Pancreas (tissue), 10 donors: ENCODE measurements at regions not wholly inside any gene's neighbourhood (a gene's known extent, or its start where the extent isn't known, plus 50 kb on each side); places are given as distances from the start of the nearest gene placed in this dataset.

ENCODE experiments used
- ATAC-seq, 4 donors: fragments of 200-7000 bp; cut with Tn5 transposase; one replicate each; pipeline versions ENCODE4 v1.8.0 to v1.9.1; 2020; ENCODE audit warnings: mild to moderate bottlenecking in 4 of 4, moderate library complexity in 4 of 4
- DNase-seq, 6 donors: peaks; one replicate each; pipeline ENCODE4 v3.0.0-alpha.2; 2020
- FAIRE-seq: peaks from 2 replicates; lab custom pipeline; 2012; peaks lifted over from hg19 to GRCh38; lab: Jason Lieb, UNC
- H3K27ac ChIP-seq, 4 donors: fragments of 200-600 bp; sonication (generic); 1 replicate in 3 of 4; 2 replicates in 1 of 4; pipeline versions ENCODE4 v1.5.0 to v1.8.0; 2020
- H3K27me3 ChIP-seq, 4 donors: fragments of 200-600 bp; one replicate each; pipeline ENCODE4 v1.8.0; 2021
- H3K36me3 ChIP-seq, 3 donors: fragments of 200-600 bp; sonication (generic) in 1 of 3; one replicate each; pipeline versions ENCODE4 v1.5.0 to v1.8.0; 2020 to 2021
- H3K4me1 ChIP-seq, 3 donors: fragments of 200-600 bp; one replicate each; pipeline ENCODE4 v1.8.0; 2021
- H3K4me3 ChIP-seq, 4 donors: fragments of 200-600 bp; sonication (generic) in 2 of 4; one replicate each; pipeline versions ENCODE4 v1.5.0 to v1.8.0; 2020 to 2021
- H3K9me3 ChIP-seq, 4 donors: fragments of 200-600 bp; one replicate each; pipeline ENCODE4 v1.8.0; 2021
- WGBS, 2 donors: extraction: QIAGEN DNeasy Blood & Tissue Kit; methylation state at CpG; one replicate each; pipeline ENCODE4 v1.1.7; 2013; 5-methylcytosine and 5-hydroxymethylcytosine counted together
- intact Hi-C, 3 donors: fragments of 100-400 bp; cut with DNase I; formaldehyde crosslinking; loops; one replicate each; pipeline versions ENCODE4 v1.11.1 to v1.14.2; 2022
- TF ChIP-seq, protein P1 (sequence below), 4 donors: fragments of 200-600 bp; sonication (generic) in 3 of 4; IDR thresholded peaks; one replicate each; pipeline versions ENCODE4 v1.5.0 to v1.8.0; 2021; ENCODE audit warnings: antibody characterized with exemption in 4 of 4
- donor health status: healthy with polysubstance abuse.
- donor health status: DM: no; HTN: no; CAD: no; lungs with moderate emphysema.
- donor health status: DM: no; HTN: no; CAD: no.
- donor health status: control.
- donor health status: control.
- donor health status: Bipolar disorder and iron deficiency.
- donor health status: DM: yes; HTN: yes; CAD: no.
- donor health status: DM: no; HTN: no; CAD: no.
- donor health status: DM: no; HTN: no; CAD: no.
- donor health status: DM: yes; HTN: yes; CAD: no.

DNA sequence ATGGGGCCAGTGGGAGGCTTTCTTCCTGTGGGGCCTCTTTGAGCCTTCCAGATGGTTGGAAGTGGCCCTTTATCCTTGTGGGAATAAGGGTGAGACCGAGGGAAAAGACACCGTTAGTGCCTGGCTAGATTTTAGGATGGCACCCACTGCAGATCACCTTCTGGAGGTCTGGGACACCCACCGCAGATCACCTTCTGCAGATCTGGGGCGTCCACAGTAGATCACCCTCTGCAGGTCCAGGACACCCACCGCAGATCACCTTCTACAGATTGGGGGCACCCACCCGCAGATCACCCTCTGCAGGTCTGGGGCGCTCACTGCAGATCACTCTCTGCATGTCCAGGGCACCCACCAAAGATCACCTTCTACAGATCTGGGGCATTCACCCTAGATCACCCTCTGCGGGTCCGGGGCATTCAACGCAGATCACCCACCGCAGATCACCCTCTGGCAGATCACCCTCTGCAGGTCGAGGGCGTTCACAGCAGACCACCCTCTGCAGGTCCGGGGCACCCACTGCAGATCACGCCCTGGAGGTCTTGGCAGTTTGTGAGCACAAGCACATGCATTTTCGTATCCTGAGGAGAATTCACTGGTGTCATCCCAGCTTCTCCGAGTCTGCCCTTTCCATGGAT is 153.4 kb upstream of the TSHZ3 start:
- Histone ChIP-seq H3K4me1 (no peaks in the 10 kb centered on the region), H3K9me3 (no peaks in the 10 kb centered on the region), H3K36me3 (no peaks in the 10 kb centered on the region), H3K27me3 (no peaks in the 10 kb centered on the region), H3K27ac (no peak overlapping the region), H3K4me3 (no peak overlapping the region)
- ATAC-seq, result no peak
- no peak for DNase-seq
- TF ChIP-seq, protein P1, sequence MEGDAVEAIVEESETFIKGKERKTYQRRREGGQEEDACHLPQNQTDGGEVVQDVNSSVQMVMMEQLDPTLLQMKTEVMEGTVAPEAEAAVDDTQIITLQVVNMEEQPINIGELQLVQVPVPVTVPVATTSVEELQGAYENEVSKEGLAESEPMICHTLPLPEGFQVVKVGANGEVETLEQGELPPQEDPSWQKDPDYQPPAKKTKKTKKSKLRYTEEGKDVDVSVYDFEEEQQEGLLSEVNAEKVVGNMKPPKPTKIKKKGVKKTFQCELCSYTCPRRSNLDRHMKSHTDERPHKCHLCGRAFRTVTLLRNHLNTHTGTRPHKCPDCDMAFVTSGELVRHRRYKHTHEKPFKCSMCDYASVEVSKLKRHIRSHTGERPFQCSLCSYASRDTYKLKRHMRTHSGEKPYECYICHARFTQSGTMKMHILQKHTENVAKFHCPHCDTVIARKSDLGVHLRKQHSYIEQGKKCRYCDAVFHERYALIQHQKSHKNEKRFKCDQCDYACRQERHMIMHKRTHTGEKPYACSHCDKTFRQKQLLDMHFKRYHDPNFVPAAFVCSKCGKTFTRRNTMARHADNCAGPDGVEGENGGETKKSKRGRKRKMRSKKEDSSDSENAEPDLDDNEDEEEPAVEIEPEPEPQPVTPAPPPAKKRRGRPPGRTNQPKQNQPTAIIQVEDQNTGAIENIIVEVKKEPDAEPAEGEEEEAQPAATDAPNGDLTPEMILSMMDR (IDR thresholded peaks at IDR 0.05), result no peak
- intact Hi-C loops, result no loop called here
- 71 to 79% methylated on average over 17 of the region's 17 CpGs for WGBS, 2 donors
- FAIRE-seq, result no peak

DNA sequence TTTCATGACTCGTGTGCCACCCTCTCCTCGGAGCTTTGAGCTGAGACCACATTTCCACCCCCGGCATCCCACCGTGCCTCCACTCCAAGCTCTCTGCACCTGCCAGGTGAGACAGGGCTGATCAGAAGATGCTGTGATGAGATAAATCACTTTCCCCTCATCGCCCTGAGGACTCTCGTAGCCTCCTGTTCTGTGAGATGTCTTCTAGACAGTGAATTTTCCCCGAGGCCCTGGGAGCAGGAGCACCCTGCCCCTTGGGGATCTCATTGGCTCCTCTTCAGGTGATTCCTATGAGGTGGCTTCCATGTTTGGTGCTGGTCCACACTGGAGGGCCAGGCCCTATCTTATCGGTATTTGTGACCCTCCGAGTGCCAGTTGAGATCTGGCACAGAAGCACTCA is 154.0 kb upstream of the TSHZ3 start:
- Histone ChIP-seq H3K4me3 (no peak overlapping the region), H3K36me3 (no peaks in the 10 kb centered on the region), H3K27me3 (no peaks in the 10 kb centered on the region), H3K9me3 (no peaks in the 10 kb centered on the region), H3K4me1 (no peaks in the 10 kb centered on the region), H3K27ac (no peak overlapping the region)
- no peak for DNase-seq
- no peak for FAIRE-seq
- TF ChIP-seq, protein P1 (IDR thresholded peaks at IDR 0.05), result no peak
- ATAC-seq, result no peak
- WGBS, 2 donors, result 65 to 69% methylated on average over 9 of the region's 9 CpGs
- intact Hi-C loops, result no loop called here

DNA sequence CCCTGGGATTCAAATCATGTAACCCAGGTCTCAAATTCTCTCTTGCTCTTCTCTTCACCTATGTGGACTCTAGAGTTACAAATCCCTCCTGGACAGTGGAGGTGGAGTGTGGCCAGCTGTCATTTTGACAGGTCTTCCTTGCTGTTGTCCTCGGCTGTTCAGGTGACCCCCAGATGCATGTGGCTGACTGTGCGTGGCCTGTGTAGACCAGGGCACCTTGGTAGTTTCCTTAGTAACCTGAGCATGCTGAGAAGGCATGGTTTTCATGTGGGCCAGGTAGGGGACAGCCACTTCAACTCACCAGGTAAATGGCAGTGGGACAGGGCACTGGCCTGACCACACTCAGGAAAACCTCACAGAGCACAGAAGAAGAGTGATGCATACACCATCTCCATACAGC is 155.0 kb upstream of the TSHZ3 start:
- Histone ChIP-seq H3K9me3 (no peaks in the 10 kb centered on the region), H3K4me1 (no peaks in the 10 kb centered on the region), H3K4me3 (no peak overlapping the region), H3K27ac (no peak overlapping the region), H3K36me3 (no peaks in the 10 kb centered on the region), H3K27me3 (no peaks in the 10 kb centered on the region)
- FAIRE-seq (no peak), ATAC-seq (no peak), DNase-seq (no peak)
- TF ChIP-seq, protein P1 (IDR thresholded peaks at IDR 0.05), result no peak
- WGBS, 2 donors, result 39 to 53% methylated on average over 2 of the region's 2 CpGs
- intact Hi-C loops, result no loop called here

DNA sequence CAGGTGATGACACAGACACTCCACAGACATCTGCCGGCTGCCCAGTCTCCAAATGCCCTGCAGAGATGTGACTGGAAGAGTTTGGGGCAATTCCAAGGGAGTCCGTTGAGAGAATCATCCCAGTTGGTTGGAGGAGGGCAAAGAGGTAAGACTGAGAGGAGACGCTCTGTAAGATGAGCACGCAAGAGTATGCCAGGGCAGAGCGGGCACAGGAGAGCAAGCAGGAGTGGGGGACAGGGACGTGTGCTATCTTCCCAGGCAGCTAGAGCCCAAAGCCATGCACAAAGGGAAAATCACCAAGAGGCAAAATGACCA is 156.3 kb upstream of the TSHZ3 start:
- no peaks in the 10 kb centered on the region for H3K27me3 ChIP-seq
- ATAC-seq (no peak), FAIRE-seq (no peak), DNase-seq (no peak)
- WGBS, 2 donors, result 59 to 76% methylated on average over 6 of the region's 6 CpGs
- no peak overlapping the region for H3K4me3 ChIP-seq
- no peaks in the 10 kb centered on the region for H3K36me3 ChIP-seq
- H3K27ac ChIP-seq, result no peak overlapping the region
- H3K9me3 ChIP-seq, result no peaks in the 10 kb centered on the region
- TF ChIP-seq, protein P1 (IDR thresholded peaks at IDR 0.05), result no peak
- no peaks in the 10 kb centered on the region for H3K4me1 ChIP-seq
- intact Hi-C loops, result no loop called here

DNA sequence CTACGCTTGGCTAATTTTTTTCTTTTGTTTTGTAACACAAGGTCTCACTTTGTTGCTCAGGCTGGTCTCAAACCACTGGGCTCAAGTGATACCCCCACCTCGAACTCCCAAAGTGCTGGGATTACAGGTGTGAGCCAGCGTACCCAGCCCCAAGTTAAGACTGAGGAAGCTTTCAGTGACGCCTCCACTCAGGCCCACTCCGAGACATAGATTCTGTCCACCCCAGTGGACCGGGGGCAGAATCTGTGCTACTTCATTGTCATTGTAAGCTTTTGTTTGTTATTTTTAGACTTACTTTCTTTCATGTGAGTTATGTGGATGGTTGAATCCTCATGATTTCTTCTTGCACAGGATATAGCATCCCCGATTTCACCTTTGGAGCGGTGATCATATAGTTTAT is 156.9 kb upstream of the TSHZ3 start:
- no peaks in the 10 kb centered on the region for H3K27me3 ChIP-seq
- no peak for ATAC-seq
- no peak for FAIRE-seq
- no peaks in the 10 kb centered on the region for H3K9me3 ChIP-seq
- DNase-seq, result no peak
- H3K4me1 ChIP-seq, result no peaks in the 10 kb centered on the region
- WGBS, 2 donors, result 56 to 69% methylated on average over 8 of the region's 8 CpGs
- TF ChIP-seq, protein P1 (IDR thresholded peaks at IDR 0.05), result no peak
- H3K36me3 ChIP-seq, result no peaks in the 10 kb centered on the region
- no peak overlapping the region for H3K4me3 ChIP-seq
- H3K27ac ChIP-seq, result no peak overlapping the region
- intact Hi-C loops, result no loop called here
